BJ (cell line): ENCODE measurements at regions not wholly inside any gene's neighbourhood (a gene's known extent, or its start where the extent isn't known, plus 50 kb on each side); places are given as distances from the start of the nearest gene placed in this dataset.
A peak's percentile ranks its signal among the peaks of the same experiment; 100 is the strongest.

Source experiments
- CTCF ChIA-PET: fragments of 350-600 bp; formaldehyde crosslinking; extraction: SDS; loops from one replicate; lab custom pipeline; 2021; ENCODE audit warnings: antibody characterized with exemption, inconsistent platforms; lab: Yijun Ruan, JAX
- POLR2A ChIA-PET: fragments of 300-600 bp; sonication (Branson Sonifier 250); formaldehyde crosslinking; extraction: SDS; loops from one replicate; lab custom pipeline; 2021; ENCODE audit warnings: antibody characterized with exemption; lab: Charles Lee
- DNase-seq: peaks from one replicate; pipeline ENCODE4 v3.0.0-alpha.2; 2011; ENCODE audit warnings: low read depth
- H3K27me3 ChIP-seq: 2 replicates; pipeline ENCODE4 v1.6.0; 2011; ENCODE audit warnings: low read length; ENCODE audit not compliant: control insufficient read depth, insufficient read depth
- H3K36me3 ChIP-seq: 2 replicates; pipeline ENCODE4 v1.5.1; 2011; ENCODE audit warnings: low read length; ENCODE audit not compliant: control insufficient read depth, insufficient read depth
- H3K4me3 ChIP-seq: 2 replicates; pipeline ENCODE4 v1.5.1; 2011; ENCODE audit warnings: low read depth, mild to moderate bottlenecking, control low read depth, low read length
- TF ChIP-seq, protein P1 (sequence below): IDR thresholded peaks from 2 replicates; pipeline ENCODE4 v1.5.1; 2011; ENCODE audit warnings: low read depth, mild to moderate bottlenecking, control low read depth, inconsistent platforms, low read length, moderate library complexity; ENCODE audit not compliant: insufficient read depth

DNA sequence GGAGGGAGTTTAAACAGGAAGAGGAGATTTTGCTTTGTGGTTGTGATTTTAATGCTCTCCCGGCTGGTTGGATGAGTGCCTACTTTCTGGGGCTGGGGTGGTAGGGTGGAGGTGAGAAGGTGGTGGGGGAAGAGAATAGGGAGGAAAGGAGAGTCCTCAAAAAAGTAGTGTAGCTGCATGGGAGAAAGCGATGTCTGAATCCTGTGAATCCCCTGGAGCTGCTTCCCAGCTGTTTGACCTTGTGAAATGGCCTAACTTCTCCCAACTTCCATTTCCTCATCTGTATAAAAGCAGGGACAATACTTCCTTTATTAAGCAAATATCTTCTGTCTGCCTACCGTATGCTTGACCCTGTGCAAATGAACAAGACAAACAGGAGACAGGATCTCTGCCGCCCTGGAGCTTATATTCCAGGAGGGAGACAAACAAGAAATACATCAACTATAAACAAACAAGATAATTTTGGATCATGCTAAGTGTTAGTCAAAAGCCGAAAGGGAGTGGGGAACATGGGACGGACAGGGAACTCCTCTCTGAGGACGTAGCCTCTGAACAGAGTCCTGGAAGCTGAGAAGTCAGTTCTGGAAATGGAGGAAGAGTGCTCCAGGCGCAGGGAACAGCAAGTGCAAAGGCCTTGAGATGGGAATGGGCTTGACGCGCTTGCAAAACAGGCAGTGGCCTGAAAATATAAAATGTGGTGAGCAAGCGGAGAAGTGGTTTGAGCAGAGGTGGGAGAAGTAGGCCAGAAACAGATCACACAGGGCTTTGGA, 103.5 kb downstream of the SPRY4 start:
- ChIA-PET CTCF (interaction anchor here (0.6 to 0.8 kb wide), 2 partner anchors 13 to 69 kb away, joined by 3 to 4 read pairs; no protein-coding TSS in a partner anchor), POLR2A (no interaction called here)
- TF ChIP-seq, protein P1, sequence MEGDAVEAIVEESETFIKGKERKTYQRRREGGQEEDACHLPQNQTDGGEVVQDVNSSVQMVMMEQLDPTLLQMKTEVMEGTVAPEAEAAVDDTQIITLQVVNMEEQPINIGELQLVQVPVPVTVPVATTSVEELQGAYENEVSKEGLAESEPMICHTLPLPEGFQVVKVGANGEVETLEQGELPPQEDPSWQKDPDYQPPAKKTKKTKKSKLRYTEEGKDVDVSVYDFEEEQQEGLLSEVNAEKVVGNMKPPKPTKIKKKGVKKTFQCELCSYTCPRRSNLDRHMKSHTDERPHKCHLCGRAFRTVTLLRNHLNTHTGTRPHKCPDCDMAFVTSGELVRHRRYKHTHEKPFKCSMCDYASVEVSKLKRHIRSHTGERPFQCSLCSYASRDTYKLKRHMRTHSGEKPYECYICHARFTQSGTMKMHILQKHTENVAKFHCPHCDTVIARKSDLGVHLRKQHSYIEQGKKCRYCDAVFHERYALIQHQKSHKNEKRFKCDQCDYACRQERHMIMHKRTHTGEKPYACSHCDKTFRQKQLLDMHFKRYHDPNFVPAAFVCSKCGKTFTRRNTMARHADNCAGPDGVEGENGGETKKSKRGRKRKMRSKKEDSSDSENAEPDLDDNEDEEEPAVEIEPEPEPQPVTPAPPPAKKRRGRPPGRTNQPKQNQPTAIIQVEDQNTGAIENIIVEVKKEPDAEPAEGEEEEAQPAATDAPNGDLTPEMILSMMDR, result no peak
- Histone ChIP-seq H3K27me3 (peaks cover 13% of the 10 kb centered on the region), H3K4me3 (no peak overlapping the region), H3K36me3 (no peaks in the 10 kb centered on the region)
- no peak for DNase-seq

DNA sequence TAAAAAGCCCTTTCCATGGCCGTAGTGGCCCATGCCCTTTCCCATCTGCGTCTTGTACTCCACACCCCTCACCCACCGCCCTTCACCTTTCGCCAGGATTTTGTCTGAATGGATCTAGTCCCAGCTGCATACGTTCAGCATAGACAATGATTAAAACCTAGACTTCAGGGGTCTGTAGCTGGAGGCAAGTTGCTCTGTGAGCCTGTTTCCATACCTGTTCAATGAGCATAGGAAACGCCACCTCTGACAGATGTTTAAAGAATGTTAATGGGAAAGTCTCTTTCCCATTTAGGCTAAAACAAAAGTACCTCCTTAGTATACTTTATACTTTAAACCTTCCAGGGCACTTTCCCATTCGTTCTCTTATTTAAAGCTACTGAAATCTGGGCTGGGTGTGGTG, 105.7 kb downstream of the SPRY4 start:
- TF ChIP-seq, protein P1, result no peak
- no peaks in the 10 kb centered on the region for H3K36me3 ChIP-seq
- ChIA-PET POLR2A (no interaction called here), CTCF (interaction anchor here (0.6 kb wide), 1 partner anchor 338 kb away, joined by 3 read pairs; no protein-coding TSS in a partner anchor)
- no peak for DNase-seq
- H3K4me3 ChIP-seq, result no peak overlapping the region
- H3K27me3 ChIP-seq, result peaks cover 10% of the 10 kb centered on the region

DNA sequence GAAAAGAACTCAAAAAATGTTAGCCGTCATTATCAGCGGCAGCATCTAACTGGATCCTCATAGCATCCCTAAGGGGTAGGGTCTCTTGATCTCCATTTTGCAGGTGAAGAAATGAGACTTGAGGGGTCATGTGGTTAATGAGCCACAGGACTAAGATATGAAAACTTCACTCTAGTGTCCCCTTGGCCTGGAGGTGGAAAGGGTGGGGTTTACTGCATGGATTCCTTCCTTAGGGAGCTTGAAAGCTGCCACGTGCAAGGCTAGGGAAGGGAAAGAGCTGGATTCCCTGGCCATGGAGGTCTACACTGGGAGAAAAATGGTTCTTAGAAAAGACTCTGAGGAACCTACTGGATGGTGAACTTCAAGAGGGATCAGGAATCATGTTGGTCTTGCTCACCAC, 107.9 kb downstream of the SPRY4 start:
- ChIA-PET CTCF (interaction anchor here (0.6 to 1.4 kb wide), 2 partner anchors 14 to 325 kb away, joined by 3 read pairs; no protein-coding TSS in a partner anchor), POLR2A (no interaction called here)
- H3K4me3 ChIP-seq, result no peak overlapping the region
- no peaks in the 10 kb centered on the region for H3K36me3 ChIP-seq
- DNase-seq, result no peak
- TF ChIP-seq, protein P1, result no peak
- H3K27me3 ChIP-seq, result peaks cover 13% of the 10 kb centered on the region

DNA sequence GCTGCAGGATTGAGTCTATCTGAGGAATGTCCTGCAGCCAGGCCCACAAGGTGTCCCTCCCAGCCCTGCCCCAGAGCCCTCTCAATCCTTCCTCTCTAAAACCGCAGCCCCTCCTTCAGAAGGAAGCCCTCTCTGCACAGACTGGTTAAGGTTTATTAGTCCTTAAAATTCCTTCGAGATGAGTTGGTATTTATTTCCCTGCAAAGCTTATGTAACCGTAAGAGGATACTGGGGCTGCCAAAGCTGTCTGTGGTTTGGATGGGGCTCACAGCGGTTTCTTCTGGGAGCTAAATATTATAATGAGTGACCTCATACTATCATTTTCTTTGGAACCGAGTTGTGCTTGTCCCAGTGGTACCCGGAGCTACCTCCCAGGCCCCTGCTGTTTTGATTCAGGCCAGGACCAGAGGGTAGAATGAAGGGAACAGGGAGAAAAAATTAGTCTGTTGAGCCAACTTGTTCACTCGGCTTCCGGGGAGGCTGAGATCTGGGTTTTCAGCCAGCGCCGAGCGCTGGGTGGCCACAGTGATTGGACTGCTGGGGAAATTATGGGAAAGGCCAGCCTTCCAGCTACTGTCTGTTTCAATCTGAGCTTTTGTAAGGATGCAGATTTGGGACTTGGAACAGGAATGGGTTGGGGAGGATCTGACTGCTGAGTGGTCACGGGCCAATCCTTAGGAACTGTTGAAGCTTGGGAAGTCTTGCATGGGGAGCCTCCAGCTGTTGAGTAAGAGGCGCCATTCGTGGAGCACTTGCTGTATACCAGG, 107.5 kb downstream of the NDFIP1 start:
- H3K4me3 ChIP-seq, result no peak overlapping the region
- CTCF ChIA-PET, result interaction anchor here (0.6 to 1.4 kb wide), 3 partner anchors 13 to 334 kb away, joined by 3 to 4 read pairs (median 3); no protein-coding TSS in a partner anchor

More for the DNA sequence above, 107.5 kb downstream of the NDFIP1 start:
- peak; percentile 96 for DNase-seq
- no peaks in the 10 kb centered on the region for H3K36me3 ChIP-seq
- TF ChIP-seq, protein P1, result peak; percentile 25; the same call in 1 of the 2 replicates
- POLR2A ChIA-PET, result no interaction called here
- H3K27me3 ChIP-seq, result peaks cover 16% of the 10 kb centered on the region
